GM12891 (cell line): ENCODE measurements at regions not wholly inside any gene's neighbourhood (a gene's known extent, or its start where the extent isn't known, plus 50 kb on each side); places are given as distances from the start of the nearest gene placed in this dataset.

Source experiments
- POLR2A ChIP-seq: IDR thresholded peaks from 2 replicates; pipeline ENCODE4 v1.6.1; 2011; ENCODE audit warnings: low read depth, low read length, control low read depth
- TAF1 ChIP-seq: IDR thresholded peaks from 2 replicates; pipeline ENCODE4 v1.6.1; 2011; ENCODE audit warnings: low read depth, low read length, control low read depth

DNA sequence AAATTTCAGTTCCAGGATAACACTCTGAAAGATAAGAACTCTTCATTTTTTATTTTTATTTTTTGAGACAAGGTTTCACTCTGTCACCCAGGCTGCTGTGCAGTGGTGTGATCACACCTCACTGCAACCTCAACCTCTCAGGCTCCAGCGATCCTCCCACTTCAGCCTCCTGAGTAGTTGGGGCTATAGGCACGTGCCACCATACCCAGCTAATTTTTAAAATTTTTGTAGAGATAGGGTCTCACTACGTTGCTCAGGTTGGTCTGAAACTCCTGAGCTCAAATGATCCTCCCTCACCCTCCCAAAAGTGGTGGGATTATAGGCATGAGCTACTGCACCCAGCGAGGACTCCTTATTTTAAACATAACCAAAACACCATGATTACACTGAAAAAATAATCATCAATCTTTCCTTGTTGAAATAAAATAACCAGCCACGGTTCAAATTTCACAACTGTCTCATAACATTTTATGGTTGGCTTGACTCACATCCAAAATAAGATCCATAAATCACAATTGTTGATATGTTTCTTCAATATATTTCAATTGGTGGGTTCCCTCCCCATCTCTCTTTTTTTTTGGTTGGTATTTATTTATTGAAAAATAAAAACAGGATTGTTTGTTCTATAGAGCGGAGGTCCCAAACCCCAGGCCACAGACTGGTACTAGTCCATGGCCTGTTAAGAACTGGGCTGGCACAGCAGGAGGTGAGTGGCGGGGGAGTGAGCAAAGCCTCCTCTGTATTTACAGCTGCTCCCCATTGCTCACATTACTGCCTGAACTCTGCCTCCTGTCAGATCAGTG lies 60.1 kb upstream of the FAM171A1 start:
- TF ChIP-seq TAF1 (no peak), POLR2A (no peak)
